ENCODE measurements at regions not wholly inside any gene's neighbourhood (a gene's known extent, or its start where the extent isn't known, plus 50 kb on each side); places are given as distances from the start of the nearest gene placed in this dataset.

- DNase-seq (ENCODE audit: low spot score) = no peak
Measured at GRCh38 chr14:51145246-51145645, 50.3 kb upstream of the TRIM9 start.

DNA sequence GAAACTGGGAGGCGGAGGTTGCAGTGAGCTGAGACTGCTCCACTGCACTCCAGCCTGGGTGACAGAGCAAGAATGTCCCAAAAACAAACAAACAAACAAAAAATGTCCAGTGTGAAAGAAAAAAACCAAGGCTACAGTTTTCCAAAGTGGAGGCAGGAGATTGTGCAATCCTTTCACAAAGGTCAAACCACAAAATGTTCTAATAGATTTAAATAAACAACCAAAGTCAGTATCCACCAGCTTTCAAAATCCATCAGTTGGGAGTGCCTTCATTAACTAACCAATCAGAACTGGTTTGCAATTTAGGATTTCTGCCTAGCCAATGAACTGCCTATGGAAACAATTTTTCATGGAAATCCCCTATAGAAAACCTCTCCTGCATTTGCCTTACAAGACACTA is 52.3 kb upstream of the TRIM9 start:
- DNase-seq (ENCODE audit: low spot score) = no peak

DNA sequence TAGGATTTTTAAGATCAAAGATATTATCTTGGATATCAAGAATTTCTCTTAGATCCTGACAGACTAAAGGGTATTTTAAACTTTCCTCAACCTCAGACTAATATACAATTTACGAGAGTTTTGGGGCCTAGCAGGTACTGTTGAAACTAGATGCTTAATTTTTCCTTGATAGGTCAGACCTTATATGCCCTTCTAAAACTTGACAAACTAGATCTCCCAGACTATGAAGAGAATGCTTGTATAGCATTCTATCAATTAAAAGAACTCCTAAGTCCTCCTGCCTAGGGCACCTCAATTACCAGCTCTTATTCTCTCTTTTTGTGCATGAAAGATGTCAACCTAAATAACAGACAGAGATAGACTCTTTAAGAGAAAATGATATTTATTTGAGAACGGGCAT is 60.4 kb upstream of the TRIM9 start:
- no peak for DNase-seq (ENCODE audit: low spot score)

GRCh38 chr14:51157012-51157411 is 62.1 kb upstream of the TRIM9 start:
- peak; percentile 32 for DNase-seq (ENCODE audit: low spot score)

DNA sequence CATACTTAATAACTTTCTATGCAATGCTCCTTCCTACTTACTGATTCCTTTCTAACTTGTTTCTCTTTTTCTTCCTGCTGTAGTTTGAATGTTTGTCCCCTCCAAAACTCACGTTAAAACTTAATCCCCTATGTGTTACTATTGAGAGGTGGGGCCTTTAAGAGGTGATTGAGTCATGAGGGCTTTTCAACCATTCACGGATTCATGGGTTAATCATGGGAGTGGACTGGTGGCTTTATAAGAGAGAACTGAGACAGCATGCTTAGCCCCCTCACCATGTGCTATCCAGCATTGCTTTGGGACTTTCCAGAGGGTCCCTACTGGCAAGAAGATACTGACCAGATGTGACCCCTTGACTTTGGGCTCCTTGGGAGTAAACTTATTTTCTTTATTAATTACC is 66.0 kb upstream of the TRIM9 start:
- no peak for DNase-seq (ENCODE audit: low spot score)

- no peak for DNase-seq (ENCODE audit: low spot score)
Measured at GRCh38 chr14:51165415-51165814, 70.5 kb upstream of the TRIM9 start.

GRCh38 chr14:51167587-51168214 is 72.3 kb upstream of the TMX1 start:
- DNase-seq (ENCODE audit: low spot score) = no peak

GRCh38 chr14:51168215-51168613 is 71.8 kb upstream of the TMX1 start:
- DNase-seq (ENCODE audit: low spot score) = no peak

- DNase-seq (ENCODE audit: low spot score) = no peak
Measured at GRCh38 chr14:51173863-51174262, 66.2 kb upstream of the TMX1 start.

GRCh38 chr14:51176839-51177238 is 63.2 kb upstream of the TMX1 start:
- no peak for DNase-seq (ENCODE audit: low spot score)

DNA sequence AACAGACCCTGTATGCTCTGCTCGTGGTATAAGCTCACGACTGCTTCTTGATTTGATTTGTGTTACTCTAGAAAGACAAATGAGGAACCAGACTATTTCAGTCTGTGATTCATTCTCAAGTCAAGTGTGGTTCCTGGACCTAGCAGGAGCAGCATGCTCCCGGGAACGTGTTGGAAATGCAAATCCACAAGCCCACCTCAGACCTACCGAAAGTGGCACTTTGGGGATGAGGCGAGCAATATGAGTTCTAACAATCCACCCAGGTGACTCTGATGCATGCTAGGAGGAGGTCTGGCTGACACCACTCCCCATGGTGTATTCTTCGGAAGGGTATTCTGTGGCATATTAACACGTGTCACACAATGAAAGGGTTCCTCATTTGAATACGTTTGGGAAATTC is 59.5 kb upstream of the TMX1 start:
- no peak for DNase-seq (ENCODE audit: low spot score)

- DNase-seq (ENCODE audit: low spot score) = no peak
Measured at GRCh38 chr14:51182131-51182565, 57.9 kb upstream of the TMX1 start.

DNA sequence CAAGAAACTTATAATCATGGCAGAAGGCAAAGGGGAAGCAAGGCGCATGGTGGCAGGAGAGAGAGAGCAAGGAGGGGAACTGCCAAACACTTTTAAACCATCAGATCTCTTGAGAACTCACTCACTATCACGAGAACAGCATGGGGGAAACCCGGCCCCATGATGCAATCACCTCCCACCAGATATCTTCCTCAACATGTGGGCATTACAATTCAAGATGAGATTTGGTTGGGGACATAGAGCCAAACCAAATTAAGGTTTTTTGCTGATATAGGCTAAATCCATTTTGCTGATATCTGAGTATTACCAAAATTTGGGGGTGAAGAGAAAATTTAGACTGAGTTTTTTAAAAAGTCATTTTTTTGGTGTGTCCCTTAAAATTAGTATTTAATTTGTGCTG is 54.9 kb upstream of the TMX1 start:
- DNase-seq (ENCODE audit: low spot score) = no peak

DNA sequence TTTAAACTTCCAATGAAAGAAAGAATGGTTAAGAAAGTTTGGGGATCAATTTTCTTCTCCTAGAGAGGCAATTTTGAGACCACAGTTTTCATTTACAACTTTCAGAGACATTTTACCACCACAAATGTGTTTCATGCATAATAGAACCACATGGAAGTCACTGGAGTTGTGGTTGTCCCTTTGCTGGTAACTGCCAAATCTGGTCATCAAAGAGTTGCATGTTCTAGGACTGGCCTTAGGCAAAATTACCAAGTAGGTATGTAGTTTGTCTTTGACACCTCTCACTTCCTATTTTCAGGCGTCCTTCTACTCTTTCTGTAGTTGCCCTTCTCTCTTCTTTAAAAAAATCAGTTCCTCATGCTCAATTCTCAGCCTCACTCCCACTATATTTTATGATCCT is 54.3 kb upstream of the TMX1 start:
- no peak for DNase-seq (ENCODE audit: low spot score)

- DNase-seq (ENCODE audit: low spot score) = no peak
Measured at GRCh38 chr14:51188566-51189185, 51.4 kb upstream of the TMX1 start.

DNA sequence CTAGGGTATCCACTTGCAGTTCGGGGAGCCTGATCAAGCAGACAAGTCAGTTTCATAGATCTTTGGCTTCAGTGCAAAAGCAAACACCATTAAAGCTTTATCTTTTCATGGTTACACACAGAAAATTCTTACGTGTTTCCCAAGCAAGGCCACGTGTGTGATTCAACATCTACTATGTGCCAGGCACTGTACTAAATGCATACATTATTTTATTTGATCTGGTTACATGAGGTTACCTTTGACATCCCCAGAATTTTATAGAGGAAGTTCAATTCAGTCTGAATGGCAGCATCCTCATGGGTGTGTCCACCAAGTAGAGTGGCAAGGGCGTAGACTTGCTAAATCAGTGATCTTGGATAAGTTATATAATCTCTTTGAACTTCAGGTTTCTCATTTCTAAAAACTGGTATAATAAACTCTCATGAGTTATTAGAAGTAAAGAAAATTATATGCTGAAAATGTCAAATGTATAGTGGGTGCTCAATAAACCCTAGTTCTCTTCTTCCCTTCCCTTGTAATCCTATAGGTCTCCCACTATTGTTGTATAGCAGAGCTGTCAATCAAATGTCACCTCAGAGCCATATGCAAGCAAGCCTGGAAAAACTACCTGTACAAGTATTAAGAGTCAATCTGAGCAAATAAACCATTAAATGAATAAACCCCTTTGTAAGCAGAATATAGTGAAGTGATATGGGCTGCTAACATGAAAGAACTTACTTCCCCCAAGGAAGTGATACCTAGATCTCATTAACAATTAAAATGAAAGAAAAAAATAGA is 50.3 kb upstream of the TMX1 start:
- DNase-seq (ENCODE audit: low spot score) = no peak
